OCI-LY3 (cell line): ENCODE measurements at regions not wholly inside any gene's neighbourhood (a gene's known extent, or its start where the extent isn't known, plus 50 kb on each side); places are given as distances from the start of the nearest gene placed in this dataset.

Source experiments
- H2AFZ ChIP-seq: fragments of 200-600, 300-600 bp; shearing (Covaris generic); 2 replicates; pipeline ENCODE4 v1.6.0; 2014; ENCODE audit warnings: antibody characterized with exemption, low read depth, low read length
- H3K27ac ChIP-seq: fragments of 200-600, 300-600 bp; sonication (generic); 2 replicates; pipeline ENCODE4 v1.5.1; 2014; ENCODE audit warnings: mild to moderate bottlenecking, low read length, moderate library complexity, mixed read lengths
- H3K27me3 ChIP-seq: fragments of 200-600, 300-600 bp; sonication (generic); 2 replicates; pipeline ENCODE4 v1.6.1; 2014; ENCODE audit warnings: low read depth, low read length, mixed read lengths
- H3K36me3 ChIP-seq: fragments of 200-600, 300-600 bp; sonication (generic); replicated peaks from 2 replicates; pipeline ENCODE3; 2014; ENCODE audit warnings: low read depth, low read length, mixed read lengths
- H3K4me1 ChIP-seq: fragments of 300-600, 200-600 bp; sonication (generic); 2 replicates; pipeline ENCODE4 v1.6.1; 2014; ENCODE audit warnings: low read length, mixed read lengths
- H3K4me2 ChIP-seq: fragments of 200-600, 300-600 bp; sonication (generic); 2 replicates; pipeline ENCODE4 v1.6.1; 2014; ENCODE audit warnings: low read length, mixed read lengths
- H3K4me3 ChIP-seq: fragments of 300-600, 200-600 bp; sonication (generic); 2 replicates; pipeline ENCODE4 v1.5.1; 2014; ENCODE audit warnings: antibody characterized with exemption, mild to moderate bottlenecking, low read length, moderate library complexity
- H3K79me2 ChIP-seq: fragments of 300-600, 200-600 bp; shearing (Covaris generic); 2 replicates; pipeline ENCODE4 v1.6.1; 2014; ENCODE audit warnings: mild to moderate bottlenecking, low read length, mixed read lengths
- H3K9ac ChIP-seq: fragments of 300-600, 200-600 bp; shearing (Covaris generic); 2 replicates; pipeline ENCODE4 v1.6.0; 2014; ENCODE audit warnings: mild to moderate bottlenecking, low read length, moderate library complexity
- H3K9me3 ChIP-seq: fragments of 200-600, 300-600 bp; shearing (Covaris generic); 2 replicates; pipeline ENCODE4 v1.6.1; 2014; ENCODE audit warnings: low read length, mixed read lengths; ENCODE audit not compliant: insufficient read depth
- H4K20me1 ChIP-seq: fragments of 200-600, 300-600 bp; sonication (generic); 2 replicates; pipeline ENCODE4 v1.6.1; 2016; ENCODE audit warnings: low read length, mixed read lengths; ENCODE audit not compliant: insufficient read depth
- EZH2phosphoT487 ChIP-seq: fragments of 200-600 bp; shearing (Covaris generic); IDR thresholded peaks from 2 replicates; pipeline ENCODE4 v1.6.1; 2018; ENCODE audit warnings: antibody characterized with exemption, mixed run types, low read depth
- TF ChIP-seq, protein P1 (sequence below): fragments of 200-600, 300-600 bp; sonication (generic); IDR thresholded peaks from 2 replicates; pipeline ENCODE4 v1.5.1; 2014; ENCODE audit warnings: antibody characterized with exemption, low read length, low read depth

DNA sequence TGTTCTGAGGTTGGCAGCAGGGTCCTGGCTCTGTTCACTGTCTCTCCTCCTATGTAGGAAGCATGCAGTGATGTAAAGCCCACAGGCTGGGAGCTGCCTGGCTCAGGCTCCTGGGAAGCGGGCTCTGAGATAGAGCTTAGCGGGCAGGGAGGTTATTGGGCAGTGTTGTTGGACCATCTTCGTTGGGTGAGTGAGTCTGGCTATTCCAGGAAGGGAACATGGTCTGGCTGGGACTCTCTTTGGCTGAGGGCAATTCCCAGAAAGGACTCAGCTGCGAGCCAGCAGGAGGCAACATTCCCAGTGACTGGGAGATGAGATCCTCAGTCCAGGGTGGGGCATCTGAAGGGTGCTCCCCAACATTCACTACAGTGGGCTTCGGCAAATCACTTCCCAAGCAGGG is 96.2 kb downstream of the CCDC185 start:
- Histone ChIP-seq H3K4me2 (no peak overlapping the region), H3K79me2 (no peaks in the 10 kb centered on the region), H4K20me1 (no peaks in the 10 kb centered on the region), H3K4me1 (no peaks in the 10 kb centered on the region), H3K27me3 (peaks cover 44% of the 10 kb centered on the region), H3K4me3 (no peak overlapping the region), H2AFZ (no peak overlapping the region), H3K9me3 (no peaks in the 10 kb centered on the region), H3K27ac (no peak overlapping the region), H3K9ac (no peak overlapping the region), H3K36me3 (no peaks in the 10 kb centered on the region)
- TF ChIP-seq EZH2phosphoT487 = no peak
- TF ChIP-seq, protein P1, sequence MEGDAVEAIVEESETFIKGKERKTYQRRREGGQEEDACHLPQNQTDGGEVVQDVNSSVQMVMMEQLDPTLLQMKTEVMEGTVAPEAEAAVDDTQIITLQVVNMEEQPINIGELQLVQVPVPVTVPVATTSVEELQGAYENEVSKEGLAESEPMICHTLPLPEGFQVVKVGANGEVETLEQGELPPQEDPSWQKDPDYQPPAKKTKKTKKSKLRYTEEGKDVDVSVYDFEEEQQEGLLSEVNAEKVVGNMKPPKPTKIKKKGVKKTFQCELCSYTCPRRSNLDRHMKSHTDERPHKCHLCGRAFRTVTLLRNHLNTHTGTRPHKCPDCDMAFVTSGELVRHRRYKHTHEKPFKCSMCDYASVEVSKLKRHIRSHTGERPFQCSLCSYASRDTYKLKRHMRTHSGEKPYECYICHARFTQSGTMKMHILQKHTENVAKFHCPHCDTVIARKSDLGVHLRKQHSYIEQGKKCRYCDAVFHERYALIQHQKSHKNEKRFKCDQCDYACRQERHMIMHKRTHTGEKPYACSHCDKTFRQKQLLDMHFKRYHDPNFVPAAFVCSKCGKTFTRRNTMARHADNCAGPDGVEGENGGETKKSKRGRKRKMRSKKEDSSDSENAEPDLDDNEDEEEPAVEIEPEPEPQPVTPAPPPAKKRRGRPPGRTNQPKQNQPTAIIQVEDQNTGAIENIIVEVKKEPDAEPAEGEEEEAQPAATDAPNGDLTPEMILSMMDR = no peak

DNA sequence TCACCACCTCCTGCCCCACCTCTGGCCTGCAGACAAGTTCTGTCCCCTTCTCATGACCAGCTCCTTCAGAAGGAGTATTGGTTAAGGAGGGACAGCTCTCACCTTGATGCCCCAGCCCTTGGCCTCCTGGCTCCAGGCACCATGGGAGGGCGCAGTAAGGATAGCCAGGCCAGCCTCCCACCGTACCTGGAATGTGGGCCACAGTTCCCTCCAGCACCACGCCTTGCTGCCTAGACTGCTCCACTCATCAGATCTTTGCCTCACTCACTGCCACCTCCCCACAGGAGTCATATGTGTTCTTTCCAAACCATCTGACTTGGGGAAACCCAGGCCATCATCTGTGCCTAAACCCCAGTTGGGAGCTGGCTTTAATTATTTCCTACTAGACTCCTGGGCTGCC is 97.0 kb downstream of the CCDC185 start:
- Histone ChIP-seq H3K4me3 (no peak overlapping the region), H3K4me1 (no peaks in the 10 kb centered on the region), H3K36me3 (no peaks in the 10 kb centered on the region), H3K79me2 (no peaks in the 10 kb centered on the region), H2AFZ (no peak overlapping the region), H3K4me2 (no peak overlapping the region), H4K20me1 (no peaks in the 10 kb centered on the region), H3K9me3 (no peaks in the 10 kb centered on the region), H3K27me3 (peaks cover 42% of the 10 kb centered on the region), H3K27ac (no peak overlapping the region), H3K9ac (no peak overlapping the region)
- TF ChIP-seq EZH2phosphoT487 = no peak
- TF ChIP-seq, protein P1 = no peak
